ENCODE measurements at regions not wholly inside any gene's neighbourhood (a gene's known extent, or its start where the extent isn't known, plus 50 kb on each side); places are given as distances from the start of the nearest gene placed in this dataset.

DNA sequence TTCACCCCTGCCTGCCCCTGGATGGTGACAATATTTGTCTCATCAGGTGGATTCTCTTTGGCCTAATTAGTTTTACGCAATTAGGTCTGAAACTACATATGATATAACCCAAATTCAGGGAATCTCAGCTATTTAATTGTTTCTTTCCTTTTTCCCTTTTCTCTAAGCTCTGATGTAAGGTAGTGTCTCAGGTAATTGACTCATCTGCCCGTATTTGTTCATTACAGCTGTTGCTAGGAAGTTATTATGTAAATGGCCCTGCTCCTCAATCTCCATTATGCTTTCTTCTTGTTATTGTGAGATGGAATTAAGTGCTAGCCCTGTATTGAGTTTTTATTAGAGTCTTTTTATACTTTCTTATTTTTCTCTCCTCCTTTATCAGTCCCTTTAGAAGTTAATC, 378.2 kb upstream of the ARID1B start:
- no peak overlapping the region for H3K27ac ChIP-seq (ENCODE audit: low read depth)
- Mint-ChIP-seq H3K27ac (no peak overlapping the region), H3K36me3 (ENCODE audit: low read depth) (no peaks in the 10 kb centered on the region), H3K9me3 (no peaks in the 10 kb centered on the region; the same call in 1 of the 3 replicates), H3K4me3 (no peak overlapping the region), H3K27me3 (ENCODE audit: insufficient read depth, low read depth, poor library complexity) (no peaks in the 10 kb centered on the region), H3K4me1 (peaks cover 23% of the 10 kb centered on the region)
- no peaks in the 10 kb centered on the region; the same call in 1 of the 2 replicates for H3K27me3 ChIP-seq (ENCODE audit: insufficient read depth)
- no peak overlapping the region for H3K4me2 ChIP-seq
- H4K20me1 ChIP-seq (replicated peaks; ENCODE audit: insufficient read depth), result no peaks in the 10 kb centered on the region
- TF ChIP-seq POLR2AphosphoS5 (IDR thresholded peaks at IDR 0.05; ENCODE audit: low read depth) (no peak), JUNB (IDR thresholded peaks at IDR 0.05; ENCODE audit: unreplicated experiment) (no peak), EZH2phosphoT487 (IDR thresholded peaks at IDR 0.05; ENCODE audit: unreplicated experiment) (no peak), EZH2 (IDR thresholded peaks at IDR 0.05; ENCODE audit: low read depth, unreplicated experiment) (no peak), NANOG (IDR thresholded peaks at IDR 0.05; ENCODE audit: borderline replicate concordance) (no peak), ZNF331 (CRISPR knock-in tag; IDR thresholded peaks at IDR 0.05; ENCODE audit: low read depth) (no peak), CREB1 (CRISPR knock-in tag; IDR thresholded peaks at IDR 0.05; ENCODE audit: low read depth) (no peak), STAT1 (IDR thresholded peaks at IDR 0.05; ENCODE audit: unreplicated experiment) (no peak)
- TF ChIP-seq, protein P1, sequence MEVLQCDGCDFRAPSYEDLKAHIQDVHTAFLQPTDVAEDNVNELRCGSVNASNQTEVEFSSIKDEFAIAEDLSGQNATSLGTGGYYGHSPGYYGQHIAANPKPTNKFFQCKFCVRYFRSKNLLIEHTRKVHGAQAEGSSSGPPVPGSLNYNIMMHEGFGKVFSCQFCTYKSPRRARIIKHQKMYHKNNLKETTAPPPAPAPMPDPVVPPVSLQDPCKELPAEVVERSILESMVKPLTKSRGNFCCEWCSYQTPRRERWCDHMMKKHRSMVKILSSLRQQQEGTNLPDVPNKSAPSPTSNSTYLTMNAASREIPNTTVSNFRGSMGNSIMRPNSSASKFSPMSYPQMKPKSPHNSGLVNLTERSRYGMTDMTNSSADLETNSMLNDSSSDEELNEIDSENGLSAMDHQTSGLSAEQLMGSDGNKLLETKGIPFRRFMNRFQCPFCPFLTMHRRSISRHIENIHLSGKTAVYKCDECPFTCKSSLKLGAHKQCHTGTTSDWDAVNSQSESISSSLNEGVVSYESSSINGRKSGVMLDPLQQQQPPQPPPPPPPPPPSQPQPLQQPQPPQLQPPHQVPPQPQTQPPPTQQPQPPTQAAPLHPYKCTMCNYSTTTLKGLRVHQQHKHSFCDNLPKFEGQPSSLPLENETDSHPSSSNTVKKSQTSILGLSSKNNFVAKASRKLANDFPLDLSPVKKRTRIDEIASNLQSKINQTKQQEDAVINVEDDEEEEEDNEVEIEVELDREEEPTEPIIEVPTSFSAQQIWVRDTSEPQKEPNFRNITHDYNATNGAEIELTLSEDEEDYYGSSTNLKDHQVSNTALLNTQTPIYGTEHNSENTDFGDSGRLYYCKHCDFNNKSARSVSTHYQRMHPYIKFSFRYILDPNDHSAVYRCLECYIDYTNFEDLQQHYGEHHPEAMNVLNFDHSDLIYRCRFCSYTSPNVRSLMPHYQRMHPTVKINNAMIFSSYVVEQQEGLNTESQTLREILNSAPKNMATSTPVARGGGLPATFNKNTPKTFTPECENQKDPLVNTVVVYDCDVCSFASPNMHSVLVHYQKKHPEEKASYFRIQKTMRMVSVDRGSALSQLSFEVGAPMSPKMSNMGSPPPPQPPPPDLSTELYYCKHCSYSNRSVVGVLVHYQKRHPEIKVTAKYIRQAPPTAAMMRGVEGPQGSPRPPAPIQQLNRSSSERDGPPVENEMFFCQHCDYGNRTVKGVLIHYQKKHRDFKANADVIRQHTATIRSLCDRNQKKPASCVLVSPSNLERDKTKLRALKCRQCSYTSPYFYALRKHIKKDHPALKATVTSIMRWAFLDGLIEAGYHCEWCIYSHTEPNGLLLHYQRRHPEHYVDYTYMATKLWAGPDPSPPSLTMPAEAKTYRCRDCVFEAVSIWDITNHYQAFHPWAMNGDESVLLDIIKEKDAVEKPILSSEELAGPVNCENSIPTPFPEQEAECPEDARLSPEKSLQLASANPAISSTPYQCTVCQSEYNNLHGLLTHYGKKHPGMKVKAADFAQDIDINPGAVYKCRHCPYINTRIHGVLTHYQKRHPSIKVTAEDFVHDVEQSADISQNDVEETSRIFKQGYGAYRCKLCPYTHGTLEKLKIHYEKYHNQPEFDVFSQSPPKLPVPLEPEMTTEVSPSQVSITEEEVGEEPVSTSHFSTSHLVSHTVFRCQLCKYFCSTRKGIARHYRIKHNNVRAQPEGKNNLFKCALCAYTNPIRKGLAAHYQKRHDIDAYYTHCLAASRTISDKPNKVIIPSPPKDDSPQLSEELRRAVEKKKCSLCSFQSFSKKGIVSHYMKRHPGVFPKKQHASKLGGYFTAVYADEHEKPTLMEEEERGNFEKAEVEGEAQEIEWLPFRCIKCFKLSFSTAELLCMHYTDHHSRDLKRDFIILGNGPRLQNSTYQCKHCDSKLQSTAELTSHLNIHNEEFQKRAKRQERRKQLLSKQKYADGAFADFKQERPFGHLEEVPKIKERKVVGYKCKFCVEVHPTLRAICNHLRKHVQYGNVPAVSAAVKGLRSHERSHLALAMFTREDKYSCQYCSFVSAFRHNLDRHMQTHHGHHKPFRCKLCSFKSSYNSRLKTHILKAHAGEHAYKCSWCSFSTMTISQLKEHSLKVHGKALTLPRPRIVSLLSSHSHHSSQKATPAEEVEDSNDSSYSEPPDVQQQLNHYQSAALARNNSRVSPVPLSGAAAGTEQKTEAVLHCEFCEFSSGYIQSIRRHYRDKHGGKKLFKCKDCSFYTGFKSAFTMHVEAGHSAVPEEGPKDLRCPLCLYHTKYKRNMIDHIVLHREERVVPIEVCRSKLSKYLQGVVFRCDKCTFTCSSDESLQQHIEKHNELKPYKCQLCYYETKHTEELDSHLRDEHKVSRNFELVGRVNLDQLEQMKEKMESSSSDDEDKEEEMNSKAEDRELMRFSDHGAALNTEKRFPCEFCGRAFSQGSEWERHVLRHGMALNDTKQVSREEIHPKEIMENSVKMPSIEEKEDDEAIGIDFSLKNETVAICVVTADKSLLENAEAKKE (CRISPR knock-in tag; IDR thresholded peaks at IDR 0.05), result no peak
- TF ChIP-seq, protein P2, sequence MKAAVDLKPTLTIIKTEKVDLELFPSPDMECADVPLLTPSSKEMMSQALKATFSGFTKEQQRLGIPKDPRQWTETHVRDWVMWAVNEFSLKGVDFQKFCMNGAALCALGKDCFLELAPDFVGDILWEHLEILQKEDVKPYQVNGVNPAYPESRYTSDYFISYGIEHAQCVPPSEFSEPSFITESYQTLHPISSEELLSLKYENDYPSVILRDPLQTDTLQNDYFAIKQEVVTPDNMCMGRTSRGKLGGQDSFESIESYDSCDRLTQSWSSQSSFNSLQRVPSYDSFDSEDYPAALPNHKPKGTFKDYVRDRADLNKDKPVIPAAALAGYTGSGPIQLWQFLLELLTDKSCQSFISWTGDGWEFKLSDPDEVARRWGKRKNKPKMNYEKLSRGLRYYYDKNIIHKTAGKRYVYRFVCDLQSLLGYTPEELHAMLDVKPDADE (IDR thresholded peaks at IDR 0.05), result no peak
- peaks cover under 1% of the 10 kb centered on the region for H3K9me2 ChIP-seq (ENCODE audit: insufficient read depth)
- no peak overlapping the region for H2AFZ ChIP-seq
- no peaks in the 10 kb centered on the region for H3K36me3 ChIP-seq (ENCODE audit: insufficient read depth)
- peaks cover 23% of the 10 kb centered on the region for H3K4me1 ChIP-seq (ENCODE audit: insufficient read depth)
- H3K79me2 ChIP-seq (replicated peaks; ENCODE audit: insufficient read depth), result no peaks in the 10 kb centered on the region
- H3K4me3 ChIP-seq, result no peak overlapping the region
- no peaks in the 10 kb centered on the region for H3F3A ChIP-seq (replicated peaks; ENCODE audit: low read depth)
- DNase-seq (ENCODE audit: low spot score) (no peak), ATAC-seq (no peak)

Data from GM23338 (cell line).